ENCODE measurements at regions not wholly inside any gene's neighbourhood (a gene's known extent, or its start where the extent isn't known, plus 50 kb on each side); places are given as distances from the start of the nearest gene placed in this dataset.
"Not testable (repeated sequence)": the region's sequence is repeated elsewhere in the genome, so short reads cannot be mapped to it uniquely, and the experiment has no call there.

GRCh38 chr2:89767058-89767457 lies 1075.6 kb downstream of the RPIA start:
- H3K4me1 Mint-ChIP-seq (ENCODE audit: low read depth); intact Hi-C loops (cut with micrococcal nuclease); H3K36me3 Mint-ChIP-seq (ENCODE audit: low read depth); CTCF ChIA-PET; H3K27ac Mint-ChIP-seq; H3K4me3 Mint-ChIP-seq; H3K9me3 Mint-ChIP-seq; DNase-seq: not testable (repeated sequence)
- H3K27me3 Mint-ChIP-seq (ENCODE audit: low read depth): peaks cover 41% of the 10 kb centered on the region

GRCh38 chr2:89767572-89768435 lies 1076.3 kb downstream of the RPIA start:
- DNase-seq: no peak
- CTCF ChIA-PET: no interaction called here
- Mint-ChIP-seq H3K4me1 (ENCODE audit: low read depth) (peaks cover 3% of the 10 kb centered on the region), H3K9me3 (peaks cover 7% of the 10 kb centered on the region), H3K27ac (no peak overlapping the region), H3K4me3 (no peak overlapping the region), H3K36me3 (ENCODE audit: low read depth) (peaks cover 7% of the 10 kb centered on the region), H3K27me3 (ENCODE audit: low read depth) (peaks cover 41% of the 10 kb centered on the region)
- intact Hi-C loops (cut with micrococcal nuclease): no loop called here

GRCh38 chr2:89775885-89776284 lies 1084.4 kb downstream of the RPIA start:
- DNase-seq: no peak
- intact Hi-C loops (cut with micrococcal nuclease): no loop called here
- Mint-ChIP-seq H3K27me3 (ENCODE audit: low read depth) (no peaks in the 10 kb centered on the region), H3K4me1 (ENCODE audit: low read depth) (no peaks in the 10 kb centered on the region), H3K36me3 (ENCODE audit: low read depth) (peaks cover 59% of the 10 kb centered on the region), H3K27ac (no peak overlapping the region), H3K9me3 (peaks cover 84% of the 10 kb centered on the region), H3K4me3 (no peak overlapping the region)
- CTCF ChIA-PET: no interaction called here

- CTCF ChIA-PET: no interaction called here
- Mint-ChIP-seq H3K4me1 (ENCODE audit: low read depth) (no peaks in the 10 kb centered on the region), H3K27me3 (ENCODE audit: low read depth) (no peaks in the 10 kb centered on the region), H3K36me3 (ENCODE audit: low read depth) (peaks cover 84% of the 10 kb centered on the region), H3K27ac (no peak overlapping the region), H3K9me3 (peaks cover 96% of the 10 kb centered on the region), H3K4me3 (no peak overlapping the region)
- intact Hi-C loops (cut with micrococcal nuclease): no loop called here
- no peak for DNase-seq
These were observed 1088.8 kb downstream of the RPIA start for GRCh38 chr2:89780318-89780717.

- H3K27ac Mint-ChIP-seq: no peak overlapping the region
- intact Hi-C loops (cut with micrococcal nuclease): no loop called here
- no peaks in the 10 kb centered on the region for H3K4me1 Mint-ChIP-seq (ENCODE audit: low read depth)
- CTCF ChIA-PET: no interaction called here
- H3K9me3 Mint-ChIP-seq: peaks cover 89% of the 10 kb centered on the region
- DNase-seq: no peak
- no peak overlapping the region for H3K4me3 Mint-ChIP-seq
- H3K27me3 Mint-ChIP-seq (ENCODE audit: low read depth): no peaks in the 10 kb centered on the region
- H3K36me3 Mint-ChIP-seq (ENCODE audit: low read depth): peaks cover 75% of the 10 kb centered on the region
These were observed 1090.5 kb downstream of the RPIA start for GRCh38 chr2:89781962-89782361.

- CTCF ChIA-PET: no interaction called here
- H3K9me3 Mint-ChIP-seq: peaks cover 89% of the 10 kb centered on the region
These were observed 1093.5 kb downstream of the RPIA start for GRCh38 chr2:89784960-89785359.

GRCh38 chr2:89785528-89785927 lies 1094.1 kb downstream of the RPIA start:
- DNase-seq; H3K4me1 Mint-ChIP-seq (ENCODE audit: low read depth); H3K4me3 Mint-ChIP-seq; H3K27me3 Mint-ChIP-seq (ENCODE audit: low read depth); H3K27ac Mint-ChIP-seq; intact Hi-C loops (cut with micrococcal nuclease); CTCF ChIA-PET: not testable (repeated sequence)
- Mint-ChIP-seq H3K9me3 (peaks cover 89% of the 10 kb centered on the region), H3K36me3 (ENCODE audit: low read depth) (peaks cover 80% of the 10 kb centered on the region)

More at GRCh38 chr2:89784960-89785359, 1093.5 kb downstream of the RPIA start:
- intact Hi-C loops (cut with micrococcal nuclease): no loop called here
- Mint-ChIP-seq H3K27me3 (ENCODE audit: low read depth) (no peaks in the 10 kb centered on the region), H3K36me3 (ENCODE audit: low read depth) (peaks cover 81% of the 10 kb centered on the region), H3K27ac (no peak overlapping the region), H3K4me1 (ENCODE audit: low read depth) (no peaks in the 10 kb centered on the region), H3K4me3 (no peak overlapping the region)
- no peak for DNase-seq

- H3K27ac Mint-ChIP-seq; DNase-seq; CTCF ChIA-PET; H3K27me3 Mint-ChIP-seq (ENCODE audit: low read depth); H3K4me3 Mint-ChIP-seq; H3K4me1 Mint-ChIP-seq (ENCODE audit: low read depth); intact Hi-C loops (cut with micrococcal nuclease): not testable (repeated sequence)
- Mint-ChIP-seq H3K9me3 (peaks cover 88% of the 10 kb centered on the region), H3K36me3 (ENCODE audit: low read depth) (peaks cover 71% of the 10 kb centered on the region)
These were observed 1095.2 kb downstream of the RPIA start for GRCh38 chr2:89786642-89787041.

GRCh38 chr2:89795530-89795929 lies 1104.1 kb downstream of the RPIA start:
- Mint-ChIP-seq H3K9me3 (peaks cover 91% of the 10 kb centered on the region), H3K36me3 (ENCODE audit: low read depth) (peaks cover 46% of the 10 kb centered on the region)
- H3K27ac Mint-ChIP-seq; H3K27me3 Mint-ChIP-seq (ENCODE audit: low read depth); H3K4me3 Mint-ChIP-seq; H3K4me1 Mint-ChIP-seq (ENCODE audit: low read depth); DNase-seq; CTCF ChIA-PET; intact Hi-C loops (cut with micrococcal nuclease): not testable (repeated sequence)

- Mint-ChIP-seq H3K27ac (no peak overlapping the region), H3K27me3 (ENCODE audit: low read depth) (no peaks in the 10 kb centered on the region), H3K36me3 (ENCODE audit: low read depth) (peaks cover 52% of the 10 kb centered on the region), H3K4me3 (no peak overlapping the region), H3K9me3 (peaks cover 92% of the 10 kb centered on the region), H3K4me1 (ENCODE audit: low read depth) (no peaks in the 10 kb centered on the region)
- CTCF ChIA-PET: no interaction called here
- DNase-seq: no peak
- intact Hi-C loops (cut with micrococcal nuclease): no loop called here
These were observed 1106.0 kb downstream of the RPIA start for GRCh38 chr2:89797320-89798038.

- DNase-seq; H3K4me1 Mint-ChIP-seq (ENCODE audit: low read depth); H3K27me3 Mint-ChIP-seq (ENCODE audit: low read depth); CTCF ChIA-PET; H3K4me3 Mint-ChIP-seq; intact Hi-C loops (cut with micrococcal nuclease); H3K27ac Mint-ChIP-seq: not testable (repeated sequence)
- H3K9me3 Mint-ChIP-seq: peaks cover 97% of the 10 kb centered on the region
- peaks cover 77% of the 10 kb centered on the region for H3K36me3 Mint-ChIP-seq (ENCODE audit: low read depth)
These were observed 1109.7 kb downstream of the RPIA start for GRCh38 chr2:89801207-89801606.

- DNase-seq; H3K27me3 Mint-ChIP-seq (ENCODE audit: low read depth); H3K4me1 Mint-ChIP-seq (ENCODE audit: low read depth); H3K27ac Mint-ChIP-seq; H3K4me3 Mint-ChIP-seq; CTCF ChIA-PET; intact Hi-C loops (cut with micrococcal nuclease): not testable (repeated sequence)
- Mint-ChIP-seq H3K9me3 (peaks cover 85% of the 10 kb centered on the region), H3K36me3 (ENCODE audit: low read depth) (peaks cover 69% of the 10 kb centered on the region)
These were observed 1114.9 kb downstream of the RPIA start for GRCh38 chr2:89806363-89806762.

GRCh38 chr2:89811295-89811694 lies 1119.8 kb downstream of the RPIA start:
- Mint-ChIP-seq H3K4me1 (ENCODE audit: low read depth) (no peaks in the 10 kb centered on the region), H3K27ac (no peak overlapping the region), H3K9me3 (peaks cover 86% of the 10 kb centered on the region), H3K4me3 (no peak overlapping the region), H3K36me3 (ENCODE audit: low read depth) (peaks cover 66% of the 10 kb centered on the region), H3K27me3 (ENCODE audit: low read depth) (no peaks in the 10 kb centered on the region)
- no peak for DNase-seq
- CTCF ChIA-PET: no interaction called here
- intact Hi-C loops (cut with micrococcal nuclease): no loop called here
